Epithelial cell of esophagus (primary cell): ENCODE measurements at regions not wholly inside any gene's neighbourhood (a gene's known extent, or its start where the extent isn't known, plus 50 kb on each side); places are given as distances from the start of the nearest gene placed in this dataset.

Experiments used
- DNase-seq: peaks from one replicate; pipeline ENCODE4 v3.0.0; 2010; ENCODE audit warnings: low read depth
- H3K4me3 ChIP-seq: 2 replicates; pipeline ENCODE4 v1.5.1; 2011; ENCODE audit warnings: mild to moderate bottlenecking, low read length, control low read depth
- CTCF ChIP-seq: IDR thresholded peaks from 2 replicates; pipeline ENCODE4 v1.5.1; 2011; ENCODE audit warnings: low read depth, mild to moderate bottlenecking, low read length, control low read depth, inconsistent platforms; ENCODE audit not compliant: insufficient read depth; ENCODE audit errors: missing control alignments

DNA sequence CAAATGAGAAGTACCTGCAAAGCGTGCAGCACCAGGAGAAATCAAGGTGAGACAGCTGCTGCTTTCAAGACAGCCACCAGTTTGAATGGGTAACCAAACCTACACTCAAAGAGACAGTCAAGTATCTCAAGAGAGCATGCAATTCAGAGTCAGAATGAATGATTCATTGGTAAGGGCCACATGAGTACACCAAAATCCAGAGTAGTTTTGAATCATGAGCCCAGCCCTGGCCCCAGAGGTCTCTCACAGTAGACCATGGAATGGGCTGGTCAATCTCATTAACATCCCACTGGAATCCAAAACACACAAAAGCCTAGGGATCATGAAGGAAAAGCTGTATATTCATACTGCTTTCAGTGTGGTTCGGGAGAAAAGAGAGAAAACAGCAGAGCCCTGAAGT lies 242.8 kb downstream of the TBL1XR1 start:
- DNase-seq, result peak; percentile 25
- no peak for TF ChIP-seq CTCF
- no peak overlapping the region for H3K4me3 ChIP-seq

DNA sequence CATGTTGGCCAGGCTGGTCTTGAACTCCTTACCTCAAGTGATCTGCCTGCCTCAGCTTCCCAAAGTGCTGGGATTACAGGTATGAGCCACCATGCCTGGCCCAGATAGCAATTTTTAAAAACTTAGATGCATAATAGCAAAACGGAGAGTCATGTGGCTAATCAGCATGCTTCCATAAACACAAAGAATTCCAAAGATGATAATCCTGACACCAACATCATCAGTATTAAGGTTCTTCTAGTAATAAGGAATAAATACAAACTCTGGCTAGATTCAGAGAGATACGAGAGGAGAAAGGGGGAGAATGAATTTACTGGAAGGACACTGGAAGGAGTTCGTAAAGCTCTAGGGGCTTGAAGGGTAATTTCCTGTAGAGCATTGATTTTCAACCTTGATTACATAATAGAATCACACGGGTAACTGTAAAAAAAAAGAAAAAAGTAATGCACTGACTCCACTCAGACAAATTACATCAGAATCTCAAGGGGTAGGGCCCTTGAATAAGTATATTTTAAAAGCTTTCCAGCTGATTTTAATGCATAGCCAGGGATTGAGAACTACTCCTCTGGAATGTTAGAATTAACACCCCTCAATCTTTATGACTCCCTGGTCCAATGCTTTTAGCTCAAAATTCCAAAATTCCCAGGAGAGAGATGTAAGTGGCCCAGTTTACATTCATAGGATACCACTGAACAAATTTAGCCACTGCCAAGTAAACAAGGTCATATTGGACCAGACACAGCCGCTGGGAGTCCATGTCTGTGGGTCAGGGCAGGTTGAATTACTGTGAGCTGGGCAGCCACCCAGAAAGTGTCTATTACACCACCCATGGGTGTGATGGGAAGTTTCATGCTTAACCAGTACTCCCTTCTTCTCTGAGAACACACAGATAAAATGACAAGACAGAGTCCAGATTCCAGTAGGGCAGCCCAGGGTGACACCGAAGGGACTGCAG lies 243.9 kb downstream of the TBL1XR1 start:
- H3K4me3 ChIP-seq, result no peak overlapping the region
- TF ChIP-seq CTCF, result no peak
- DNase-seq, result peak; percentile 50

DNA sequence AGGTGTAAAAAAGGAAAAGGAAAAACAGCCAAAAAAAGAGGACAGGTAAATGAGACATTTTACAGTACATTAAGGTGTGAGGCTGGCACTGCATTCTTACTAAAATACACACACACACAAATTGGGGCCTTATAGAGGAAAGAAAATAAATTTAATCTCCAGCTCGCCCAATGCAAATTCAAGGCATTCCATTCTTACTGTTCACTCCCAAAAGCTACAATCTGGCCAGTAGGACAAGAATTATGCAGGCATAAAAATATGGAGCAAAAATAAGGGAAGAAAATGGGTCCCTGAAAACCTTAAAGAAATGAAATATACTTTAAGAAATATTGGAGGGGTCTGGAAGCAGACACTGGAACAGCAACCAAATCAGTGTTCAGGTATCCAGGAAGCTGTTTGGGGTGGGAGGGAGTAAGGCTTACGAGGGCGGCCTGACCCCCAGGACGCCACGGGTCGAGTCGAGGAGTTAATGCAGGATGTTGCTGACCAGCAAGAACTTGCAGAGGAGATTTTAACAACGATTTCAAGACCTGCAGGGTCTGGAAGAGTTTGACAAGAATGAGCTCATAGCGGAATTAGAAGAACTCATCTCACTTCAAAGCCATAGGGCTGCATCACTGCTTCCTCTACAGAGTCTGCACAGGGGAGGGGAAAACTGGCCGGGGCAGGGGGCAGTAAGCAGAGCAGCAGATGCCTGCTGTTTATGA lies 245.5 kb downstream of the TBL1XR1 start:
- TF ChIP-seq CTCF, result no peak
- DNase-seq, result no peak
- H3K4me3 ChIP-seq, result no peak overlapping the region

GRCh38 chr3:176951144-176951543 lies 246.1 kb downstream of the TBL1XR1 start:
- no peak for DNase-seq
- no peak overlapping the region for H3K4me3 ChIP-seq
- TF ChIP-seq CTCF, result no peak

GRCh38 chr3:176950743-176951142 lies 246.5 kb downstream of the TBL1XR1 start:
- no peak overlapping the region for H3K4me3 ChIP-seq
- no peak for TF ChIP-seq CTCF
- DNase-seq, result peak; percentile 90

- TF ChIP-seq CTCF, result no peak
- DNase-seq, result no peak
- H3K4me3 ChIP-seq, result no peak overlapping the region
Observed at GRCh38 chr3:176948151-176948550, 249.1 kb downstream of the TBL1XR1 start.
